ENCODE measurements at regions not wholly inside any gene's neighbourhood (a gene's known extent, or its start where the extent isn't known, plus 50 kb on each side); places are given as distances from the start of the nearest gene placed in this dataset.

- intact Hi-C loops (cut with DNase I), result no loop called here
- ATAC-seq (no peak), DNase-seq (no peak)
These were observed 699.2 kb downstream of the IRX1 start for GRCh38 chr5:4294878-4295277.

GRCh38 chr5:4295663-4296339 is 700.2 kb downstream of the IRX1 start:
- ATAC-seq (peak; percentile 36 to 38), DNase-seq (no peak)
- intact Hi-C loops (cut with DNase I), result no loop called here

GRCh38 chr5:4306057-4306456 is 710.4 kb downstream of the IRX1 start:
- ATAC-seq, result no peak
- intact Hi-C loops (cut with DNase I), result no loop called here
- DNase-seq, result no peak

GRCh38 chr5:4309026-4309425 is 713.4 kb downstream of the IRX1 start:
- DNase-seq (no peak), ATAC-seq (no peak)
- intact Hi-C loops (cut with DNase I), result no loop called here

- ATAC-seq (no peak), DNase-seq (no peak)
- intact Hi-C loops (cut with DNase I), result no loop called here
These were observed 717.5 kb downstream of the IRX1 start for GRCh38 chr5:4313138-4313537.

GRCh38 chr5:4319478-4320128 is 724.0 kb downstream of the IRX1 start:
- ATAC-seq (no peak), DNase-seq (no peak)
- intact Hi-C loops (cut with DNase I), result no loop called here

GRCh38 chr5:4330327-4330726 is 734.7 kb downstream of the IRX1 start:
- intact Hi-C loops (cut with DNase I), result no loop called here
- DNase-seq (no peak), ATAC-seq (no peak)

GRCh38 chr5:4335078-4335477 is 739.4 kb downstream of the IRX1 start:
- no peak for ATAC-seq
- intact Hi-C loops (cut with DNase I), result no loop called here
- DNase-seq, result no peak

- DNase-seq (no peak), ATAC-seq (no peak)
- intact Hi-C loops (cut with DNase I), result no loop called here
These were observed 741.9 kb downstream of the IRX1 start for GRCh38 chr5:4337519-4337918.

GRCh38 chr5:4339949-4340348 is 744.3 kb downstream of the IRX1 start:
- DNase-seq (no peak), ATAC-seq (no peak)
- intact Hi-C loops (cut with DNase I), result no loop called here

- intact Hi-C loops (cut with DNase I), result no loop called here
- no peak for DNase-seq
- ATAC-seq, result no peak
These were observed 750.2 kb downstream of the IRX1 start for GRCh38 chr5:4345850-4346249.

- no peak for ATAC-seq
- DNase-seq, result no peak
- intact Hi-C loops (cut with DNase I), result no loop called here
These were observed 752.8 kb downstream of the IRX1 start for GRCh38 chr5:4348423-4348822.

GRCh38 chr5:4348919-4349318 is 753.3 kb downstream of the IRX1 start:
- intact Hi-C loops (cut with DNase I), result no loop called here
- ATAC-seq (no peak), DNase-seq (no peak)

- no peak for ATAC-seq
- intact Hi-C loops (cut with DNase I), result no loop called here
- DNase-seq, result no peak
These were observed 760.6 kb downstream of the IRX1 start for GRCh38 chr5:4356201-4356600.

GRCh38 chr5:4359847-4360246 is 764.2 kb downstream of the IRX1 start:
- ATAC-seq, result no peak
- intact Hi-C loops (cut with DNase I), result no loop called here
- no peak for DNase-seq

GRCh38 chr5:4361753-4362152 is 766.1 kb downstream of the IRX1 start:
- no peak for DNase-seq

GRCh38 chr5:4362411-4362810 is 766.8 kb downstream of the IRX1 start:
- intact Hi-C loops (cut with DNase I), result no loop called here
- no peak for DNase-seq
- ATAC-seq, result no peak

More at GRCh38 chr5:4361753-4362152, 766.1 kb downstream of the IRX1 start:
- intact Hi-C loops (cut with DNase I), result no loop called here
- no peak for ATAC-seq

- DNase-seq, result no peak
- intact Hi-C loops (cut with DNase I), result no loop called here
- ATAC-seq, result no peak
These were observed 767.4 kb downstream of the IRX1 start for GRCh38 chr5:4363045-4363444.

- intact Hi-C loops (cut with DNase I), result no loop called here
- ATAC-seq (no peak), DNase-seq (no peak)
These were observed 771.0 kb downstream of the IRX1 start for GRCh38 chr5:4366628-4367027.

GRCh38 chr5:4370218-4370617 is 769.9 kb upstream of the ADAMTS16 start:
- ATAC-seq (no peak), DNase-seq (no peak)
- intact Hi-C loops (cut with DNase I), result no loop called here

GRCh38 chr5:4372481-4372880 is 767.6 kb upstream of the ADAMTS16 start:
- intact Hi-C loops (cut with DNase I), result no loop called here
- ATAC-seq (no peak), DNase-seq (no peak)
